Stomach smooth muscle (tissue), 2 donors: ENCODE measurements at regions not wholly inside any gene's neighbourhood (a gene's known extent, or its start where the extent isn't known, plus 50 kb on each side); places are given as distances from the start of the nearest gene placed in this dataset.

Experiments
- H3K27ac ChIP-seq: one replicate; pipeline ENCODE4 v1.7.0; 2013; ENCODE audit warnings: mild to moderate bottlenecking, low read length, inconsistent platforms
- H3K27me3 ChIP-seq, 2 donors: one replicate each; pipeline ENCODE4 v1.7.0; 2013; ENCODE audit warnings: low read length in 2 of 2; ENCODE audit not compliant: insufficient read depth in 2 of 2, control insufficient read depth in 1 of 2
- H3K36me3 ChIP-seq, 2 donors: one replicate each; pipeline ENCODE4 v1.7.0; 2013; ENCODE audit warnings: low read length in 2 of 2; ENCODE audit not compliant: control insufficient read depth in 2 of 2, insufficient read depth in 2 of 2
- H3K4me1 ChIP-seq: one replicate; pipeline ENCODE4 v1.7.0; 2013; ENCODE audit warnings: low read length; ENCODE audit not compliant: control insufficient read depth, insufficient read depth
- H3K4me3 ChIP-seq, 2 donors: one replicate each; pipeline ENCODE4 v1.7.0; 2013; ENCODE audit warnings: low read length in 2 of 2
- H3K9ac ChIP-seq, 2 donors: one replicate each; pipeline ENCODE4 v1.7.0; 2013; ENCODE audit warnings: low read length in 2 of 2, mild to moderate bottlenecking in 1 of 2
- H3K9me3 ChIP-seq, 2 donors: one replicate each; pipeline ENCODE4 v1.7.0; 2013; ENCODE audit warnings: low read length in 2 of 2; ENCODE audit not compliant: control insufficient read depth in 2 of 2
- donor health status: healthy.
- donor health status: Pancreatic carcinoma.

GRCh38 chr2:152881527-152881926 is 163.1 kb downstream of the ARL6IP6 start:
- Histone ChIP-seq H3K36me3 (no peaks in the 10 kb centered on the region), H3K4me1 (peaks cover 4% of the 10 kb centered on the region), H3K9ac (no peak overlapping the region), H3K27me3 (no peaks in the 10 kb centered on the region), H3K4me3 (no peak overlapping the region), H3K9me3 (peaks cover 0 to 2% of the 10 kb centered on the region in 2 donors), H3K27ac (no peak overlapping the region)

- H3K4me1 ChIP-seq, result peaks cover 4% of the 10 kb centered on the region
- peaks cover 0 to 2% of the 10 kb centered on the region in 2 donors for H3K9me3 ChIP-seq
- no peak overlapping the region for H3K27ac ChIP-seq
- no peak overlapping the region for H3K4me3 ChIP-seq
- no peak overlapping the region for H3K9ac ChIP-seq
- no peaks in the 10 kb centered on the region for H3K36me3 ChIP-seq
- H3K27me3 ChIP-seq, result no peaks in the 10 kb centered on the region
Observed at GRCh38 chr2:152879275-152879674, 160.9 kb downstream of the ARL6IP6 start.

- H3K36me3 ChIP-seq, result no peaks in the 10 kb centered on the region
- no peak overlapping the region for H3K9ac ChIP-seq
- peaks cover 4% of the 10 kb centered on the region for H3K4me1 ChIP-seq
- H3K27ac ChIP-seq, result no peak overlapping the region
- H3K9me3 ChIP-seq, result peaks cover 0 to 2% of the 10 kb centered on the region in 2 donors
- no peak overlapping the region for H3K4me3 ChIP-seq
- no peaks in the 10 kb centered on the region for H3K27me3 ChIP-seq
Observed at GRCh38 chr2:152875701-152876695, 157.6 kb downstream of the ARL6IP6 start.

GRCh38 chr2:152874955-152875354 is 156.5 kb downstream of the ARL6IP6 start:
- Histone ChIP-seq H3K9me3 (no peaks in the 10 kb centered on the region), H3K4me3 (no peak overlapping the region), H3K27ac (no peak overlapping the region), H3K36me3 (no peaks in the 10 kb centered on the region), H3K27me3 (no peaks in the 10 kb centered on the region), H3K9ac (no peak overlapping the region), H3K4me1 (peaks cover 4% of the 10 kb centered on the region)

GRCh38 chr2:152870239-152870638 is 151.8 kb downstream of the ARL6IP6 start:
- Histone ChIP-seq H3K27ac (no peak overlapping the region), H3K9ac (no peak overlapping the region), H3K27me3 (no peaks in the 10 kb centered on the region), H3K4me1 (no peaks in the 10 kb centered on the region), H3K36me3 (no peaks in the 10 kb centered on the region), H3K9me3 (no peaks in the 10 kb centered on the region), H3K4me3 (no peak overlapping the region)

GRCh38 chr2:152867397-152867796 is 149.0 kb downstream of the ARL6IP6 start:
- H3K9ac ChIP-seq, result no peak overlapping the region
- H3K4me3 ChIP-seq, result no peak overlapping the region
- H3K4me1 ChIP-seq, result no peaks in the 10 kb centered on the region
- H3K27me3 ChIP-seq, result no peaks in the 10 kb centered on the region
- H3K9me3 ChIP-seq, result peaks cover 0 to 3% of the 10 kb centered on the region in 2 donors
- no peak overlapping the region for H3K27ac ChIP-seq
- no peaks in the 10 kb centered on the region for H3K36me3 ChIP-seq

GRCh38 chr2:152864601-152865149 is 146.3 kb downstream of the ARL6IP6 start:
- Histone ChIP-seq H3K9ac (no peak overlapping the region), H3K9me3 (peaks cover 0 to 3% of the 10 kb centered on the region in 2 donors), H3K36me3 (no peaks in the 10 kb centered on the region), H3K4me3 (no peak overlapping the region), H3K27ac (no peak overlapping the region), H3K4me1 (no peaks in the 10 kb centered on the region), H3K27me3 (no peaks in the 10 kb centered on the region)

- Histone ChIP-seq H3K4me1 (no peaks in the 10 kb centered on the region), H3K9me3 (peaks cover 0 to 3% of the 10 kb centered on the region in 2 donors), H3K4me3 (no peak overlapping the region), H3K27me3 (no peaks in the 10 kb centered on the region), H3K36me3 (no peaks in the 10 kb centered on the region), H3K9ac (no peak overlapping the region), H3K27ac (no peak overlapping the region)
Observed at GRCh38 chr2:152863826-152864225, 145.4 kb downstream of the ARL6IP6 start.

- no peak overlapping the region for H3K4me3 ChIP-seq
- H3K27me3 ChIP-seq, result no peaks in the 10 kb centered on the region
- peaks cover 0 to 3% of the 10 kb centered on the region in 2 donors for H3K9me3 ChIP-seq
- H3K9ac ChIP-seq, result no peak overlapping the region
- no peaks in the 10 kb centered on the region for H3K36me3 ChIP-seq
- H3K27ac ChIP-seq, result no peak overlapping the region
- H3K4me1 ChIP-seq, result no peaks in the 10 kb centered on the region
Observed at GRCh38 chr2:152861349-152861942, 143.0 kb downstream of the ARL6IP6 start.

GRCh38 chr2:152858594-152859265 is 140.3 kb downstream of the ARL6IP6 start:
- Histone ChIP-seq H3K9ac (no peak overlapping the region), H3K27me3 (no peaks in the 10 kb centered on the region), H3K27ac (no peak overlapping the region), H3K9me3 (no peaks in the 10 kb centered on the region), H3K4me1 (no peaks in the 10 kb centered on the region), H3K4me3 (no peak overlapping the region), H3K36me3 (no peaks in the 10 kb centered on the region)
